ENCODE measurements at regions not wholly inside any gene's neighbourhood (a gene's known extent, or its start where the extent isn't known, plus 50 kb on each side); places are given as distances from the start of the nearest gene placed in this dataset.
"Not testable (repeated sequence)": the region's sequence is repeated elsewhere in the genome, so short reads cannot be mapped to it uniquely, and the experiment has no call there.

DNA sequence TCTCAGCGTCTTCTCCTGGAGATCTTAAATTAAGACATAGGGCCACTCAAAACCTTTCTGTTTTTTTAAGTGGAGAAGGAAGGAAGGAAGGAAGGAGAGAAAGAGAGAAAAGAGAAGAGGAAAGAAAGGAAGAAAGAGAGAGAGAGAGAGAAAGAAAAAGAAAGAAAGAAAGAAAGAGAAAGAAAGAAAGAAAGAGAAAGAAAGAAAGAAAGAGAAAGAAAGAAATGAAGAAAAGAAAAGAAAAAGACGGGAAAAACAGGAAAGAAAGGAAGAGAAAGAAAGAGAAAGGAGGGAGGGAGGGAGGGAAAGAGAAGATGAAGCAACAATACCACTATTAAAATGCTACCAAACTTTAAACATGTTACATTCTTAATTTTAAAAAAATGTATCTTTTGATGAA, 336.5 kb upstream of the ARID1B start:
- no peaks in the 10 kb centered on the region for H3K36me3 Mint-ChIP-seq
- no peak overlapping the region for H3K4me3 Mint-ChIP-seq
- H3K9me3 Mint-ChIP-seq (ENCODE audit: low read depth) = no peaks in the 10 kb centered on the region
- H3K27me3 Mint-ChIP-seq = no peaks in the 10 kb centered on the region
- H3K27ac Mint-ChIP-seq = no peak overlapping the region
- H3K4me1 Mint-ChIP-seq (ENCODE audit: low read depth) = no peaks in the 10 kb centered on the region

DNA sequence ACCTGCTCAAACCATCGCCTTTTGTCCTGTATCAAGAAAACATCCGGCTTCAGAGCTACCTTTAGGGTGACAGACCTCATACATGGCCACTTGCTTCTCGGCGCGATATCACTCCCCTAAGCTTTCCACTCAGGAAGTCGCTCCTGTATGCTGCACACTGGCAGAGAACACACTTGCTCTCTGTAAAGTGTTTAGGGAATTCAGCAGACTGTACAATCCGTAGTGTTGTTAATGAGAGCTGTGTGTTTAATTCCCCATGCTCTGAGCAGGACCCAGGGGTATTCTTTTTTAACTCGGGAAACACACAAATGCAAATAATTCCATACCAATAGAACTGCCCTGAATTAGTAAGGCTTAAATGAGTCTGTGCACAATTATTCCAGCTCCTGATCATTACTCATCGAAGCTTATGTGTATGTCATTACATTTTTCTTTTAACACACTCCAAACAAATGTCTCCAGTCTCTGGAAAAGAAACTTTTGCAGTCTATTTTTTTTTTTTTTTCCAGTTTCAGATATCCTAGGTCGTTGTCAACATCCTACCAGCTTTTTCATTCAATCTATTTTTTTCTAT, 338.7 kb upstream of the ARID1B start:
- Mint-ChIP-seq H3K4me1 (ENCODE audit: low read depth) (no peaks in the 10 kb centered on the region), H3K4me3 (no peak overlapping the region), H3K9me3 (ENCODE audit: low read depth) (no peaks in the 10 kb centered on the region), H3K27ac (no peak overlapping the region), H3K36me3 (no peaks in the 10 kb centered on the region), H3K27me3 (no peaks in the 10 kb centered on the region)

DNA sequence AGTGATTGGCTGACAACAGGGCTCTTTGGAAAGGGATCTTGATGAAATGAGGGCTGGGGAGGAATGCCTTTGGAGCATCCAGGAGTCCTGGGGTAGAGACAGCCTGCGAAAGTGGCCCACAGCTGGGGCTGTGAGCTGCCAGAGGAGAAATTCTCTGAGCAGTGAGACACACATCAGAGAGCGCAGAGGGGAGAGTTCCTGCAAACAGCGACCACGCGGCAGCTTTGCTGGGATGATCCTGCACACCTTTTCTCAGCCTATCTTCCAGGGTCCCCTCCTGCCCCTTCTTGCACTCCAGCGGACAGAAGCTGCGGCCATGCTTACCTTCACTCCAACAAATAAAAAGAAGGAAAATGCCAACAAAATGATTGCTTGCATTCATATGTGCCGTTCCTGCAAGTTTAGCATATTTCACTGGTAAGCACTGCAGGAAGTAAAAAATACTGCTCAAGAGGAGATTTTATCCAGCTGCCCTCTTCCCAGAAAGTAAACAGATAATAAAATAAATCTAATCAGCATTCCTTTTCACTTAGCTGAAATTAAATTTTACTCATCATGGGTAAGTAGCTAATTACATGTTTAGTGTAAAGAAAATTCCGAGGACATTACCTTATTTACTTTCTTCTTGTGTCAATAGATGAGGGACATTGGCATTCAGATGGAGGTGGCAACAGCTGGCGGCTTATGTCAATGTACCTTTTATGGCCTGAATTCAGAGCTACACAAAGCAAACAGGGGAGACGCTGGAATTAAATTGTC, 339.9 kb upstream of the ARID1B start:
- no peak overlapping the region for H3K27ac Mint-ChIP-seq
- no peak overlapping the region for H3K4me3 Mint-ChIP-seq
- no peaks in the 10 kb centered on the region for H3K4me1 Mint-ChIP-seq (ENCODE audit: low read depth)
- no peaks in the 10 kb centered on the region for H3K36me3 Mint-ChIP-seq
- H3K9me3 Mint-ChIP-seq (ENCODE audit: low read depth) = no peaks in the 10 kb centered on the region
- H3K27me3 Mint-ChIP-seq = no peaks in the 10 kb centered on the region

DNA sequence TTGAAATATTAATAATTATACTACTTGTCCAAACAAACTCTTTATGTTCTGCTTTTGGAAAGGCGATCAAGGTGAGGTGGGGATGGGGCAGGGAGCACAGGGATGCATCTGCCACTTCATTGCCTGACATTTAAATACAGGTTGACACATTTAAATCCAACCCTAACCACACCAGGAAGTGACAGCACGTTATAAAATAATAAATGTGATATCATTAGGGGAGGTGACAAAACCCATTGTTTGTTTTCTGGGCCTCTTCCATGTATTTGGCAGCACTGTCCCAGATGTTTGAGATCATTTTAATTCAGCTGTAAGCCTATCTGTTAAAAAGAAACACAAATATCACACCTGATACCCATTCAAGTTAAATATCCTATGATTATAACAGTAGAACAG, 342.4 kb upstream of the ARID1B start:
- Mint-ChIP-seq H3K36me3 (no peaks in the 10 kb centered on the region), H3K4me3 (no peak overlapping the region), H3K27me3 (no peaks in the 10 kb centered on the region), H3K27ac (no peak overlapping the region), H3K9me3 (ENCODE audit: low read depth) (no peaks in the 10 kb centered on the region), H3K4me1 (ENCODE audit: low read depth) (no peaks in the 10 kb centered on the region)

DNA sequence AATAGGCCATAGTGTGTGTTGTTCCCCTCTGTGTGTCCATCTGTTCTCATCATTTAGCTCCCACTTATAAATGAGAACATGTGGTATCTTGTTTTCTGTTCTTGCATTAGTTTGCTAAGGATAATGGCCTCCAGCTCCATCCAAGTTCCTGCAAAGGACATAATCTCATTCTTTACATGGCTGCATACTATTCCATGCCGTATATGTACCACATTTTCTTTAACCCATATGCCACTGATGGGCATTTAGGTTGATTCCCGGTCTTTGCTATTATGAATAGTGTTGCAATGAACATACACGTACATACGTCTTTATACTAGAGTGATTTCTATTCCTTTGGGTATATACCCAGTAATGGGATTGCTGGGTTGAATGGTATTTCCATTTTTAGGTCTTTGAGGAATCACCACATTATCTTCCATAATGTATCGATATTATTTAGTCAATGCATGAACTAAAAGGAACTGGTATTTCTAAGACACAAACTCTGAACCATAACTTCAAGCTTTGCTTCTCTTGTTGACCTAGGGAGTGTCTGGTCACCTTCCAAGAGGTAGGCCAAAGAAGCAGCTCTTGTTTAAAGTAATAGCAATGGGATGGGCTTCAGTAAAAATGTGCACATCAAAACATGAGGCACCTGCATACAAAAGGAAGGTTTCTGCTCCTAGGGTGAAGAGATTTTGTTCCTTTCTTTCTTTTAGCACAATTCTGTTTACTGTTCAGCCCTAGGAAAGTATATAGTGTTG, 343.0 kb upstream of the ARID1B start:
- no peaks in the 10 kb centered on the region for H3K4me1 Mint-ChIP-seq (ENCODE audit: low read depth)
- H3K27me3 Mint-ChIP-seq = no peaks in the 10 kb centered on the region
- no peak overlapping the region for H3K27ac Mint-ChIP-seq

DNA sequence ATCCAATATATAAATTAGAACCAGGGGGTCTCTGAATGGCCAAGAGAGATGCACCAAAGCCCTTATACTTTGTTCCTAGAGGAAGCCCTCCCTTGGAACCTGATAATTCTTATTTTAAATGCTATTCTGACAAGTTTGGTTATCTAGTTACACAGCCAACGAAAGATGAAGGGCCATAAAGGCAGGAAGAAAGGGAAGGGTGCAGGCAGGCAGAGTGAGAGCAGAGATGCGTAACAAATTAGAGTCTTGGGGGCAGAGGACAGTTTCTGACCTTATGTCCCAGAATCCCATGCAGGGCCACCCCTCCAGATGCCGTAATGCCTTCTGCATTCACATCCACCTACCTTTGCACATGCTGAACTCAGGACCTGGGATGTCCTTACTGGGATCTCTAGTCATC, 344.6 kb upstream of the ARID1B start:
- no peak overlapping the region for H3K27ac Mint-ChIP-seq
- no peak overlapping the region for H3K4me3 Mint-ChIP-seq
- H3K36me3 Mint-ChIP-seq = no peaks in the 10 kb centered on the region
- no peaks in the 10 kb centered on the region for H3K27me3 Mint-ChIP-seq
- H3K4me1 Mint-ChIP-seq (ENCODE audit: low read depth) = no peaks in the 10 kb centered on the region
- H3K9me3 Mint-ChIP-seq (ENCODE audit: low read depth) = no peaks in the 10 kb centered on the region

More for the DNA sequence above, 343.0 kb upstream of the ARID1B start:
- no peaks in the 10 kb centered on the region for H3K36me3 Mint-ChIP-seq
- no peaks in the 10 kb centered on the region for H3K9me3 Mint-ChIP-seq (ENCODE audit: low read depth)
- no peak overlapping the region for H3K4me3 Mint-ChIP-seq

DNA sequence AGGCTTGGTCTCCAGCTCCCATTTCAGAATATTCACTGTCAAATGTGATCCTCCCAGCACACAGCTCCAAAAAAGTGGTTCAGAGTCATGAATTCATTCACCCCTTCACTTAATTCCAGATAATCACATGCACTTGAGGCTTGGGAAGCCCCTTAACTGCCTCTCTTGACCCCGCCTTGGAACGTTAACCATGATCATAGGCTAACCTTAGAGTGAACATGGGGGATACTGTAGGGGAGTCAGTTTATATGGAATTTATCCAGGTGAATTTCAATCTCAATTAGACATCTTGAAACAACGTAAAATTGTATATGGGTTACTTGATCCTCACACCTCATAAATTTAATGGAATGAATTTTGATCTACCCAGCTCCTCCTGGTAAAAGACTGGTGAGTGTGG, 346.8 kb upstream of the ARID1B start:
- Mint-ChIP-seq H3K27me3 (no peaks in the 10 kb centered on the region), H3K9me3 (ENCODE audit: low read depth) (no peaks in the 10 kb centered on the region), H3K36me3 (no peaks in the 10 kb centered on the region), H3K27ac (no peak overlapping the region), H3K4me3 (no peak overlapping the region), H3K4me1 (ENCODE audit: low read depth) (peaks cover under 1% of the 10 kb centered on the region)

DNA sequence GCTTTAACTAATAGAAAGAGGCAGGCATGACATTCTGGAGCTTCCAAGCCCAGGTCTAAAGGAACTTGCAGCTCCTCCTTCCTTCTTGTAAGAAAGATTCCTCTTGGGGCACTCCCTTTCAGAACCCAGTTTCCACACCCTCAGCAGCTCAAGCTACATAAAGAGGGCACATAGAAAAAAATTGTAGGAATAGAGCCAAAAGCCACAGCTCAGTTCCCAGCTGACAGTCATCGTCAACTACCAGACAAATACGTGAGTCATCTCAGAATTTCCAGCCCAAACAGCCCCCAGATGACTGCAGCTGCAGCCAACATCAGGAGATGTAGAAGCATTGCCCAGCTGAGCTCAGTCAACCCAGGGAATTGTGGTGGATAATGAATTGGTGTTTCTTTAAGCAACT, 349.8 kb upstream of the ARID1B start:
- H3K27ac Mint-ChIP-seq = no peak overlapping the region
- no peaks in the 10 kb centered on the region for H3K9me3 Mint-ChIP-seq (ENCODE audit: low read depth)
- H3K4me3 Mint-ChIP-seq = no peak overlapping the region
- peaks cover 30% of the 10 kb centered on the region for H3K4me1 Mint-ChIP-seq (ENCODE audit: low read depth)
- H3K27me3 Mint-ChIP-seq = no peaks in the 10 kb centered on the region
- H3K36me3 Mint-ChIP-seq = no peaks in the 10 kb centered on the region

DNA sequence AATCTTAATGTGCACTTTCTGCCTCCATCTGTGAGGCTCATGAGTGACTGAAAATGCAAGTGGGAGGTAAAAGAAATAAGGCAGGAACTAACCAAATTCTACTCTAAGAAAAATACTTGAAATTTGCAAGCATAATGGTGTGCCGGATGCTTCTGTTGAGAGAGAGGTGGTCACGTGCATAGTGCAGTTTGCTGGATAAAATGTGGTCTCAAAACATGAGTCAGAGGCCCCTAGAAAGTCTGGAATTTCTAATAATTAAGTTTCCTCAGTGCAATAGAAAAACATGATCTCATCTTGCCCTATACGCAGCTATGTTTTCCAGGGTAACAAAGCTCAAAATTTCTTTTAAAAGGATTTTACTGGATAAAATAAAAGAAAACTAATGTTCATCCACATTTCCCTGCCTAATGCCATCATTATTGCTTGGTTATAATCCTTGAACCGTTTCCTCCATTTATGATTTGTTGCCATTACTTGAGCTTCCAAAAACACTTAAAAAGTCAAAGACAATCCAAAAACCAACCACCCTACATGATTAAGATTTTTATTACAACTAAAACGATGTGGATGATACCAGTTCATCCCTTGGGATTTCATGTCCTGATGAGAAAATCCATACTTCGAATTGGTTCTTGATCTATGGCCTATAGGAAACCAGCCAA, 351.7 kb upstream of the ARID1B start:
- no peaks in the 10 kb centered on the region for H3K27me3 Mint-ChIP-seq
- H3K27ac Mint-ChIP-seq = no peak overlapping the region
- peaks cover 4% of the 10 kb centered on the region for H3K9me3 Mint-ChIP-seq (ENCODE audit: low read depth)
- peaks cover 34% of the 10 kb centered on the region for H3K4me1 Mint-ChIP-seq (ENCODE audit: low read depth)
- H3K36me3 Mint-ChIP-seq = no peaks in the 10 kb centered on the region
- H3K4me3 Mint-ChIP-seq = no peak overlapping the region

DNA sequence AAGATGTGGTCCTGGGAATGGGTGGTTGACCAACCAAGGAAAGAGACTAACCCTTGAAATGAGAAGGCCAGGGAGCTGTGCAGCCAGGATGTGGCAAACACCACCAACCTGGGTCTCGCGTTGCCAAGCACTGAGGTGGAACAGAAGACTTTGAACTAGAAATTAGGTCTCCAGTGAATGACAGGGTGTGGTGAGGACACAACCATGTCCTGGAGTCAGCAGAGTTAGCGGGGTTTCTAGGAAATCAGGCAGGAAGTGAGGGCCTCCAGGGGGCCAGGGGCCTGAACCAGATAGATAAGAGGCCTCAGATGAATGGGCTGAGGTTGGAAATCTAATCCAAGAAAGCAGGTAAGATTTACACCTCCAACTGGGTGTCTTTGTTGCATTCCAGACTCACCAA, 353.3 kb upstream of the ARID1B start:
- no peaks in the 10 kb centered on the region for H3K36me3 Mint-ChIP-seq
- no peak overlapping the region for H3K27ac Mint-ChIP-seq
- H3K4me3 Mint-ChIP-seq = peak overlapping the region; percentile 36
- H3K4me1 Mint-ChIP-seq (ENCODE audit: low read depth) = peaks cover 34% of the 10 kb centered on the region
- H3K27me3 Mint-ChIP-seq = no peaks in the 10 kb centered on the region
- peaks cover 4% of the 10 kb centered on the region for H3K9me3 Mint-ChIP-seq (ENCODE audit: low read depth)

DNA sequence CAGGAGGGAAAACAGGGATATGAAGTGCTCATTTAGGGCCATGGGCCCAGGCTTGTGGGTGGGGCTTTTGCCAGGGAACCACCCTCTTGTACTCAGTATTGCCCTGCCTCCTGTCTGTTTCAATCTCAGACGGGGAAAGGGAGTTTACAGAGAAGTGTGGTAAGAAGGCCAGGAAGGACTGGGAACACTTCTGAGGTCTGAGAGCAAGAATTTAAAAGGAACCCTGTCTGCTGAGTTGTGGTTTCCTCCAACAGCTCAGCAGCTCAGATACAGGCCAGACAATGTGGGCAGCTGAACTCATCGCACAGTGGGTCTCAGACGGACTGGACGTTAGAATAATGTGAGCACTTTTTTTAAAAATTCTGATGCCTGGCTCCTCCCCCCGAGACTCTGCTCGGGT, 354.1 kb upstream of the ARID1B start:
- Mint-ChIP-seq H3K27ac (no peak overlapping the region), H3K9me3 (ENCODE audit: low read depth) (peaks cover 4% of the 10 kb centered on the region)

DNA sequence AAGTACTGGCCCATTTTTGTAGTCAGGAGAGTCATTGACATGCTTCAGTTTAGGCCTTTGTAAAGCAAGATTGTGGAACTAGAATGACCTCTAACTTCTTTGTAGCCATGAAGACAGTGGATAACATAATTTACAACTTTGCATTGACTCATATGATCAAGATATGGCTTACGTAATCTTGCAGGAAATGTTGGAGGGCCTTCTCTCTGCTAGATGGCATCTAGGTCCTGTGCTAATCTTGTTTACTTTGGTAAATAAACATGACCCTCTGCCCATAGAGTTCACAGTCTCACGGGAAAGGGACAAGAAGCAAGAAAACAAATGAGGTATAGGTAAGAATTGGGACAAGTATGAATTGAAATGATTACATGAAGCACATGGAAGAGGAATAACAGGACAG, 355.2 kb upstream of the ARID1B start:
- no peak overlapping the region for H3K27ac Mint-ChIP-seq
- peaks cover 4% of the 10 kb centered on the region for H3K9me3 Mint-ChIP-seq (ENCODE audit: low read depth)
- H3K36me3 Mint-ChIP-seq = no peaks in the 10 kb centered on the region
- no peaks in the 10 kb centered on the region for H3K27me3 Mint-ChIP-seq
- no peak overlapping the region for H3K4me3 Mint-ChIP-seq
- H3K4me1 Mint-ChIP-seq (ENCODE audit: low read depth) = peaks cover 34% of the 10 kb centered on the region

More for the DNA sequence above, 354.1 kb upstream of the ARID1B start:
- Mint-ChIP-seq H3K4me1 (ENCODE audit: low read depth) (peaks cover 34% of the 10 kb centered on the region), H3K4me3 (peak overlapping the region; percentile 1), H3K27me3 (no peaks in the 10 kb centered on the region), H3K36me3 (no peaks in the 10 kb centered on the region)

DNA sequence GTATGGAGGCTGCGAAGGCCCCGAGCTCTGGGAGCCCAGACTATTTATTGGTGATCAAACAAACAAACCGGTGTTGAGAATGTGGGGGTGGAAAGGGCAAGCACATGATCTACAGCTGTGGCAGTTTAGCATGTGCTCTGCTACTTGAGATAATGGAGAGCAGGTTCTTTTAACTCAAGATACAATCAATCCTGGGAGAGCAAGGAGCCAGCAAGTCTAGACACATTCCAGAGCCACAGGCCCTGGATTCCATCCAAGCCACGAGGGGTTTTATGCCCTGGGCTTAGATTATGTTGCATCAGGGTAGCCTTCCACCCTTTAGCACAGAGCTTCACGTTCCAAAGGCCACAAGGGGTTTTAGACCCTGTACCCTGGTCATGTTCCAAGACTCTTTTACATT, 355.9 kb upstream of the ARID1B start:
- peaks cover 34% of the 10 kb centered on the region for H3K4me1 Mint-ChIP-seq (ENCODE audit: low read depth)
- H3K4me3 Mint-ChIP-seq, H3K27ac Mint-ChIP-seq: not testable (repeated sequence)

DNA sequence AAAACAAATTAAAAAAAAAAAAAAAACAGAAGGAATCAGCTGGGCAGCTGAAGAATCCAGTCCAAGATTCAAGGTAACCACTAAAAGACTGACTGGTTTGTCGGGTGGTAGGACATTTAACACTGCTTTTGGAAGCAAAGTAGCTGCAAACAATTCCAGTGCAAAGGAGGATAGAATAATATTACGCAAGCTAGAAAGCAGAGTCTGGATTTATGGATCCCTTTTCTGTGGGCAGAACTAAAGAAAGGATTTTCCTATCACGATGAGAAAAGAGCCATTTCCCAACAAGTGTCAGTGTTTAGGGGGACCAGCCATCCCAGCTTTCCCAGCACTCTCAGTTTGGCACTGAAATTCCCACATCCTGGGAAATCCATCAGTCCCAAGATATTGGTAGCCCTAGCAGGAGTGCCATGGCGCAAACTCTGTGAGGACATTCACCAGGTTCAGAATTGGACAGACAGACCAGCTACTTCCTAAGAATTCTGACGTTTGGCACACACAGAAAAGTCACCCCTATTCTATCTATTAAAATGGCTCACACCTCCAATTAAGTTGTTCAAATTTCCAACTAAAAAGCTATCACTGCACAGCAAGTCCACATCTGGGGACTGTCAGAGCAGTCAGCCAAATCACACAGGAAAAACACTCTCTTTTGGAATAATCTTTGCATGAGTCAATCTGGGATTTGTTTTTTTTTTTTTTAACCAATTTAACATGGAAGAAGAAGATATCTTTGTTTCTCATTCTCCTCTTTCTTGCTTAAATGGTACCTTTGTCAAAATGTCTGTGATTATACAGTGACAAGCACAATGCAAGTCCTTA, 356.8 kb upstream of the ARID1B start:
- H3K27me3 Mint-ChIP-seq = no peaks in the 10 kb centered on the region
- H3K27ac Mint-ChIP-seq = no peak overlapping the region
- peaks cover 34% of the 10 kb centered on the region for H3K4me1 Mint-ChIP-seq (ENCODE audit: low read depth)

More for the DNA sequence above, 355.9 kb upstream of the ARID1B start:
- H3K9me3 Mint-ChIP-seq (ENCODE audit: low read depth); H3K36me3 Mint-ChIP-seq; H3K27me3 Mint-ChIP-seq: not testable (repeated sequence)

More for the DNA sequence above, 356.8 kb upstream of the ARID1B start:
- H3K9me3 Mint-ChIP-seq (ENCODE audit: low read depth) = peaks cover 4% of the 10 kb centered on the region
- H3K36me3 Mint-ChIP-seq = no peaks in the 10 kb centered on the region
- H3K4me3 Mint-ChIP-seq = no peak overlapping the region

Measured in activated naive CD8-positive, alpha-beta T cell (primary cell).